NCI-H510A (cell line): ENCODE measurements at regions not wholly inside any gene's neighbourhood (a gene's known extent, or its start where the extent isn't known, plus 50 kb on each side); places are given as distances from the start of the nearest gene placed in this dataset.

Experiments
- DNase-seq: peaks from one replicate; lab custom pipeline; 2025; lab: John Stamatoyannopoulos, UW

GRCh38 chr6:78390066-78390465 is 477.3 kb upstream of the IRAK1BP1 start:
- no peak for DNase-seq

- DNase-seq, result no peak
Observed at GRCh38 chr6:78397499-78397898, 469.9 kb upstream of the IRAK1BP1 start.

DNA sequence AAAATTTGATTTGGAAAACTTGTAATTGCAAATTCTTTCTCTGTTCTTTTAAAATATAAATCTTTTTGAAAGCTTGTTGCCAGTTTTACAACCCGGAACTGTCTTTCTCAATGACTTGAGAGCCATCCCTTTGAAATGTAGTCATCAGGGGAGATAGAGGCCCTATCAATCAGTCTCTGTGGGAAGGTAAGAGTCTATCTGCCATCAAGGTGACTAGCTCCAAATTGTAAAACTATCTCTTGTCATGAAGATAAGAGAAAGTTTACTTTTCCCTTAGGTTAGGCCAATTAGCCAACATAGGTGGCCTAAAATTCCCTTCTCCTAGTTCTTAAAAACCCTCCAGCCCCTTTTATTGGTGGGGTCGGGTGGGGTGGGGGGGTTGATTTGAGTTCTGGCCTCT is 469.1 kb upstream of the IRAK1BP1 start:
- no peak for DNase-seq

DNA sequence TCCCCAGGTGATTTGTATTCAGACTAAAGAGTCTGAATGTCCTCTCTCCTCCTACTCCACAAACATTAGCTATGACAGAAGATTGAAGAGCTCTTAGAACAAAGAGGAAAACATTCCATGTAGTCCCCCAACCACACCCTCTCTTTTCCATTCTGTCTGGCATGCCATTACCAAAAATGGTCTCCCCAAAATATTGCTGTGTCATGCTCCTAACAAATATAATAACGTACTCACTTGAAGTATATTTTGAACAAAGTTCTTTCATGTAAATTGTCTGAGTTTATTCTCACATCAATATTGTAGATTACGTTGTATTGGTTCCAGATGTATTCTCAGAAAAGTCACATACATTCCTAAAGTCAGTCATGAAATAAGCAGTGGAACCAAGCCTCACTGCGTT is 467.3 kb upstream of the IRAK1BP1 start:
- DNase-seq, result no peak

DNA sequence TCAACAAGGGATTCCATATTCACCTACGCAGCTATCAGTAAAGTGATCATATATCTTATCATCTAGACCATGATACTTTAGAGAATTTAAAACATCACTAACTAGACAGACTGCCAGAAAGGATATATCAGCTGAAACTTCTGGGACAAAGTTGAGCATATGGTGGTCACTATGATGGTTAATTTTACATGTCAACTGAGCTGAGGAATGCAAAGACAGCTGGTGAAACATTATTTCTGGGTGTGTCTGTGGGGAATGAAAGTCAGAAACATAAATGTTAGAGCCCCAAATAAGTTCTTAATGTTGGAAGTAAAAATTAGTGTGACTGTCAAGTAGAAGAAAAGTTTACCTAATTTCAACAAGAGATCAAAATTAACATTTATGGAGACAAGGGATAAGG is 440.0 kb upstream of the IRAK1BP1 start:
- no peak for DNase-seq

DNA sequence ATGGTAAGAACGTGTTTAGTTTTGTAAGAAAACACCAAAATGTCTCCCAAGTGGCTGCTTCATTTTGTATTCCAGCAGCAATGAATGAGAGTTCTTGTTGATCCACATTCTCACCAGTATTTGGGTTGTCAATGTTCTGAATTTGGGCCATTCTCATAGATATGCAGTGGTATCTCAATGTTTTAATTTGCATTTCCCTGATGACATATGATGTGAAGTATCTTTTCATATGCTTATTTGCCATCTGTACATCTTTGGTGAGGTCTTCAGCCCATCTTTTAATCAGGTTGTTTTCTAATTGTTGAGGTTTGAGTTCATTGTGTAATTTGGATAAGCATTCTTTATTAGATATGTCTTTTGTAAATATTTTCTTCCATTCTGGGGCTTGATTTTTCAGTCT is 436.8 kb upstream of the IRAK1BP1 start:
- no peak for DNase-seq

GRCh38 chr6:78435671-78436070 is 431.7 kb upstream of the IRAK1BP1 start:
- DNase-seq, result no peak

DNA sequence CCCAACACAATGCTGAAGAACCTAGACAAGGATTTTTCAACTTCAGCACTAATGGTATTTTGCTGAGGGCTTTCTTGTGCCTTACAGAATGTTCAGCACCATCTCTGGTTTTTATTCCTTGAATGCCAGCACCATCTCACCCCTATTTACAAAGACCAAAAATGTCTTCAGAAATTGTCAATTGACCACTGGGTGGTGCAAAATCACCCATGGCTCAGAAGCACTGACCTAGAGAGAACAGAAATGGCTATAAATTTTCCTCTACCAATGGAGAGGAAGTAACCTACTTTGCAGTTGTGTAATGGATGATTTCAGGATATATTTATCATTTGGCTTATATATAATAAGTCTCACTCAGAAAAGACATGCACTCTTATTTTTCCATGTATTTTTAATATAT is 431.0 kb upstream of the IRAK1BP1 start:
- no peak for DNase-seq

DNA sequence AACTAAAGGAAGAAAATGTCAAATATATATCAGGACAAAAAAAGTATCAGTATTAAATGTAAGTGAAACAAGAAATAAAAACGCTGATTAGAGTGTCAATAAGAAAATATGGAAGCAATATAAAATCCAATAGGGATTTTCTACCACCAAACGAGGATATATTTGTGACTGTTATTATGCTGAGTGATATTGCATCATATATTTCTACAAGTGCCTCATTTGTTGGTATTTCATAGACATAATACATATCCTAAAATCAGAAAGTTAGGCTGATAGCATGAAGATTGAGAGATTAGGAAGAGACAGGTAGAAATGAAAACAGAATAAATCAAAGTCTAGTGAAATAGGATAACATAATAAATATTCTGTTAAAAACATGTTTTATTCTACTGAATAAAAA is 429.2 kb upstream of the IRAK1BP1 start:
- DNase-seq, result no peak

DNA sequence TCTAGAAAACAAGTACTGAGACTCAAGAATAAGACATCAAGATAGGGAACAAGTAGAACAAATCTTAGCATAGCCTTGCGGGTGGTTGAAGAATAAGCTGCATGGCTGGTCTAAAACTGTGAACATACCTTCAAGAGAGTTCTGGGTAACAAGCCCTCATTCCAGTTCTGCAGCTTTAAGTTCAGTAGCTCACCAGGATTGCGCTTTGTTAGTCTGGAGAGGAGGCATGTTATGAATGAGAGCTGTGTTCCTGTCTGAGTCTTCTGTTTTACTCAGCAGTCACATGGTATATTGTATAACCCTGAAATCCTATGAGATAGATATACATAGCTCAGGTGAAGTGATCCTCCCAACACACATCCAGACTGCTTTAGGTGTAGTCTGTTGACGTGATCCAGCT is 406.6 kb upstream of the IRAK1BP1 start:
- DNase-seq, result no peak

GRCh38 chr6:78462728-78463127 is 404.6 kb upstream of the IRAK1BP1 start:
- no peak for DNase-seq

GRCh38 chr6:78465059-78465634 is 402.2 kb upstream of the IRAK1BP1 start:
- no peak for DNase-seq

DNA sequence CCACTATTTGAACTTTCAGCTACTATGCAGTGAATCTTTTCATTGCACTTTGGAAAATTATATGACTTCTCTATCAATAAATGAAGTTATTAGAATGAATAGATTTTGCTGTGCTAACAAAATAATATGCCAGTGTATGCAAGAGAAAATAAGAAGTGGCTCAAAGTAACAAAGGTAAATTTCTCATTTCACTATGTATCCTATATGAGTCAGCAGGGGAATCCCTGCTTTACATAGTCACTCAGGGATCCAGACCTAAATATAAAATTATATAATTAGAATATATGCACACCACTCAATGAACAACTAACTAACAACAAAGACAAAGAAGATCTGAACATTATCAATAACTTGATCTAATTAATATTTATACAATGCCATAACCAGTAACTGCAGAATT is 390.8 kb upstream of the IRAK1BP1 start:
- no peak for DNase-seq

GRCh38 chr6:78482801-78483552 is 384.4 kb upstream of the IRAK1BP1 start:
- no peak for DNase-seq

DNA sequence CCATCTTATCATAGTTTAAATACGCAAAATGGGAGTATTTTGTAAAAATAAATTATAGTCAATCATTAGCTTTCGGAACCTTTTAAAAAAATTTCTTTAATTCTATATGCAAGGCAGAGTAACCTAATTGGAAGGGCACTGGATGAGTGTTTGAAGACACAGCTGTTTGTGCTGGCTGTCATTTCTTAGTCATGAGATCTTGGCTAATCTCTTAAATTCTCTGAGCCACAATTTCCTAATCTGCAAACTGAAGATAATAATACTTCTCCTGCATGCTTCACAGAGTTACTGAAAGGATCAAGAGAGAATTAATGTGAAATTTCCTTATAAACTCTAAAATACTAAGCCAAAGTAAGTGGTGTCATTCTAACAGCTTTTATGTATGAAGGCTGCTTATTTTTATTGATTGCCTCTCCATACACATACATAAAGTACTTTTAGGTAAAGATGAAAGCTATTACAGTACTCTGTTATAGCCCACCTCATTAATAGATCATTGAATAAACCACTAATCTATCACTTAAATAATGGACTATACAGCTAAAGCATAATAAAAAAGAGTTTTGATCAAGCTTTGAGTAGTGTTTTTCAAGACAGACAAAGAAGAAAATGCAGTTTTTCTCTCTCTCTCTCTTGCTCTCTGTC is 383.7 kb upstream of the IRAK1BP1 start:
- no peak for DNase-seq

DNA sequence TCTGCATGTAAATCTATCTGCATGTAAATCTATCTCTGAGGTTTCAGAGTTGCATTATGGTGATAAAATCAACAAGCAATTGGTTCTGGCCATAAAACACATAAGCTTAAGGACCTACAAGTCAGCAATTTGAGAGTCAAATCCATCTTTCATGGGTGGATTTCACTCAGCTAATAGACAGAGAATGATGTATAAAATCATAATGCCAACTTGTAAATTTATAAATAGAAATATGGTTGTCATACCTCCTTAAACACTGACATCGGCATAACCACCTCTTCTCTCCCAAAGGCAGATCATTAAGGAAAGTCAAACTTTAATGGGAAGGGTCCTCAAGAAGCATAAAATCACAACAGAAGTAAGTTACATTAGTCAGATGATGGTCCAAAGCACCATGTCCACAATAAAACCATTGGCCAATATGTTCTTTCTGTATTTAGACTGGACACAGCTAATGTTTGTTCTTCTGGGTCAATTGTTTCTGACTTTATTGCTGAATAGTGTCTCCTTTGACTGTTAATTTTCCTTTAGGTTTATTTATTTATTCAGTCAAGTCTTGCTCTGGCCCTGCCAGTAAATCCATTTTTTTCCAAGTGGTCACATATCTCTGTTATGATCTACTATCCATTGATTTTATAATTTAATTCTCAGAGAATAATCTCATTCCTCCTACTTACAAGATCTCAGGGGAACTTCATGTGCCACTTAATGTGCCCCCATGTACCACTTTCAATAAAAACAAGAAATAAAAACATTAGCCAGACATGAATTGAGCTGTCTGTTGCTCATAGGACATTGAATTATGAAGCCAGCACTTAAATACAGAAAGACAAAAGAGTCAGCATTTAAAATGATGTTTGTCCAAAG is 382.9 kb upstream of the IRAK1BP1 start:
- DNase-seq, result no peak

DNA sequence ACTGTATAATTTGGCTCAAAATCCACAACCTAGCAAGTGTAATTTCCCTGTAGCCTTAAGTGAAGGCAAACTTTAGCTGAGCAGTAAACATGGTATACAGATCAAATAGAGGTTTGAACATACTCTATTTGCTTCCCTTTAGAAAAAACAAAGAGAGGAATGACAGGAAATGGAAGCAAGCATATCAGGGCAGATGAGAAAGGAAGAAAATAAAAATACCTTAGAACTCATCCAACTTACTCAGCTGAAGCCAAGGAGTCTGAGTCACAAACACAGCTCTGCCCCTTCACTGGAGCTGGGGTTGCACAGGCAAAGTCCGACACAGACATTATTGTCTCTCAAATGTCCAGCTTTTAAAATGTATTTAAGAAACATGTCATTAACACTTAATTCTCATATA is 379.9 kb upstream of the IRAK1BP1 start:
- no peak for DNase-seq

- no peak for DNase-seq
Observed at GRCh38 chr6:78489874-78490273, 377.5 kb upstream of the IRAK1BP1 start.

- DNase-seq, result no peak
Observed at GRCh38 chr6:78492351-78493017, 374.9 kb upstream of the IRAK1BP1 start.

- DNase-seq, result no peak
Observed at GRCh38 chr6:78500299-78501089, 366.9 kb upstream of the IRAK1BP1 start.

GRCh38 chr6:78502386-78502887 is 364.9 kb upstream of the IRAK1BP1 start:
- no peak for DNase-seq
